Bronchial epithelial cell (primary cell): ENCODE measurements at regions not wholly inside any gene's neighbourhood (a gene's known extent, or its start where the extent isn't known, plus 50 kb on each side); places are given as distances from the start of the nearest gene placed in this dataset.
"Not testable (repeated sequence)": the region's sequence is repeated elsewhere in the genome, so short reads cannot be mapped to it uniquely, and the experiment has no call there.

Experiments
- DNase-seq: peaks from one replicate; pipeline ENCODE4 v3.0.0-alpha.2; 2010; ENCODE audit warnings: low read depth
- FAIRE-seq: peaks from 2 replicates; lab custom pipeline; 2011; peaks lifted over from hg19 to GRCh38; lab: Jason Lieb, UNC
- H3K27me3 ChIP-seq: 2 replicates; pipeline ENCODE4 v1.5.1; 2011; ENCODE audit warnings: low read length; ENCODE audit not compliant: control insufficient read depth, insufficient read depth
- H3K36me3 ChIP-seq: 2 replicates; pipeline ENCODE4 v1.5.1; 2011; ENCODE audit warnings: low read length; ENCODE audit not compliant: control insufficient read depth, insufficient read depth
- H3K4me3 ChIP-seq: 2 replicates; pipeline ENCODE4 v1.5.1; 2011; ENCODE audit warnings: mild to moderate bottlenecking, low read depth, low read length, control low read depth
- TF ChIP-seq, protein P1 (sequence below): IDR thresholded peaks from 2 replicates; pipeline ENCODE4 v1.5.1; 2011; ENCODE audit warnings: mild to moderate bottlenecking, moderate library complexity, low read length, control low read depth, inconsistent platforms; ENCODE audit not compliant: insufficient read depth, severe bottlenecking

DNA sequence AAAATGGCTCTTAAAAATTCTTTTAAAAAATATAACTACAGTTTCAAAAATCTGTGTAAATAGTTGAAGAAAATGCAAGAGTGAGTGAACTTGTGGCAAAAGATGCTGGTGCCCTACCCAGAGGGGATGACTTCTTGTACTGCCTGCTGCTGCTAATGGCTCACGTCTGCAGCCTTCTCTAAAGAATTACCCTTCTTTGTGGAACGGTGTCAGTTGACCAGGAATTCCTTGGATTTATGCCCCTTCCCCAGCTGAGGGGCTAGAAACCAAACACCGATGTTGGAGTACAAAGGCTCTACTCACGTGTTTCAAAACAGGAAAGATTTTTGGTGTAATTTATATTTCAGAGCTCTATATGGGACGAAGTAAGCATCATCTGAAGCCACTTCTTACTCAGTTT, 1582.8 kb downstream of the OLFM4 start:
- Histone ChIP-seq H3K27me3 (no peaks in the 10 kb centered on the region), H3K4me3 (no peak overlapping the region), H3K36me3 (no peaks in the 10 kb centered on the region)
- no peak for FAIRE-seq
- DNase-seq: no peak
- TF ChIP-seq, protein P1, sequence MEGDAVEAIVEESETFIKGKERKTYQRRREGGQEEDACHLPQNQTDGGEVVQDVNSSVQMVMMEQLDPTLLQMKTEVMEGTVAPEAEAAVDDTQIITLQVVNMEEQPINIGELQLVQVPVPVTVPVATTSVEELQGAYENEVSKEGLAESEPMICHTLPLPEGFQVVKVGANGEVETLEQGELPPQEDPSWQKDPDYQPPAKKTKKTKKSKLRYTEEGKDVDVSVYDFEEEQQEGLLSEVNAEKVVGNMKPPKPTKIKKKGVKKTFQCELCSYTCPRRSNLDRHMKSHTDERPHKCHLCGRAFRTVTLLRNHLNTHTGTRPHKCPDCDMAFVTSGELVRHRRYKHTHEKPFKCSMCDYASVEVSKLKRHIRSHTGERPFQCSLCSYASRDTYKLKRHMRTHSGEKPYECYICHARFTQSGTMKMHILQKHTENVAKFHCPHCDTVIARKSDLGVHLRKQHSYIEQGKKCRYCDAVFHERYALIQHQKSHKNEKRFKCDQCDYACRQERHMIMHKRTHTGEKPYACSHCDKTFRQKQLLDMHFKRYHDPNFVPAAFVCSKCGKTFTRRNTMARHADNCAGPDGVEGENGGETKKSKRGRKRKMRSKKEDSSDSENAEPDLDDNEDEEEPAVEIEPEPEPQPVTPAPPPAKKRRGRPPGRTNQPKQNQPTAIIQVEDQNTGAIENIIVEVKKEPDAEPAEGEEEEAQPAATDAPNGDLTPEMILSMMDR: no peak

DNA sequence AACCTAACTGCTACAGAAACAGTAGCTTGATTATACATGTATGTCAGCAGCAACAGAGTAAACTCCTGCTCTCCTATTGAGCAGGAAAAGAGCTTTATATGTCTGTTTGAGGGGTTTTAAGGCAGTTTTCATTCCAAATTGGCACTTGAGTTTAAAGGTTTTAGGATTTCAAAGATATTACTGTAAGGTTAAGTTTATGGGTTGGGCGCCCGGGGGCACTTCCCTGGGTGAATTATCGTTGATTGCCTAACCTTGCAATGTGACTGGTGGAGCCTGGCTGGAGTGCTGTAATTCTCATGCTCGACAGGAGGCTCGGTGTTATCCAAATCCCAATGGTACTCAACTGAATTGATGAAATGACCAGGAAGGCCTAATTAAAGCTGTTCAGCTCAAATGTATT, 1586.1 kb downstream of the OLFM4 start:
- Histone ChIP-seq H3K27me3 (no peaks in the 10 kb centered on the region), H3K36me3 (no peaks in the 10 kb centered on the region), H3K4me3 (no peak overlapping the region)
- FAIRE-seq: no peak
- DNase-seq: no peak
- TF ChIP-seq, protein P1: no peak

DNA sequence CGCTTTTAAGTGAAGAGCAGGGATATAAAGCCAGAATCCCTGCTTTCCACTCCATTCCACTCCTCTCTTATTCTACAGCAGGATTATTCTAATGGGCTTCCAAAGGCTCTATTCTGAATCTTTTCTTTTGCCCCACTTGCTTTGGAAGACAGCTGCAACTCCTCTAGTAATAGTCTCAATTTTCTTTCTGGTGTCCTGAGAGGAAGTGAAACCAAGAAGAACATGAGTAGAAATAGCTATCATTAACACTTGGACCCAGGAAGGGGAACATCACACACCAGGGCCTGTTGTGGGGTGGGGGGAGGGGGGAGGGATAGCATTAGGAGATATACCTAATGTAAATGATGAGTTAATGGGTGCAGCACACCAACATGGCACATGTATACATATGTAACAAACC, 1597.9 kb downstream of the OLFM4 start:
- not testable (repeated sequence) for H3K36me3 ChIP-seq, FAIRE-seq, H3K27me3 ChIP-seq, DNase-seq, H3K4me3 ChIP-seq

DNA sequence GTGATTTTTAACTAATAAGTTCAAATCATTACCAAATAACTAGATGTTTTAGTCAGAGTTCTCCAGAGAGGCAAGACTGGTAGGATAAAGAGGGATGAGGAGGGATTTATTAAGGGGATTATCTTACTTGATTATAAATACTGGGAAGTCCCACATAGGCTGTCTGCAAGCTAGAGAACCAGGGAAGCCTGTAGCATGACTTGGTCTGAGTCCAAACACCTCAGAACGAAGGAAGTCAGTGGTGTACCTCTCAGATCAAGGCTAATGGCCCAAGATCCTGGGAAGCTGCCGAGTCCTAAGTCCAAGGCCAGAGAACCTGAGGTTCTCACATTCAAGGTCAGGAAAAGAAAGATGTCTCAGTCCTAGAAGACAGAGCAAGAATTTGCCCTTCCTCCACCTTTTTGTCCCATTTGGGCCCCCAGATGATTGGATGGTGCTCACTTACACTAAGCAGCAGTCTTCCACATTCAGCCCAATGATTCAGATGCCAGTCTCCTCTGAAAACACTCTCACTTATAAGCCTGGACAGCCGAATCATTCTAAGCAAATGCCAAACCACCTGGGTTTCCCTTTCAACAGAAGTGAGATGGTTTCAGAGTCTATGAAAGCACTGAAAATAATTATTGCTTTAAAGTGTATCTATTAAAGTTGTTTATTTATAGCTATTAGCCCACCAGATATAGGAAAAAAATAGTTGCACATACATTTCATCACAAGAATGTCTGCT, 1599.2 kb downstream of the OLFM4 start:
- no peak for FAIRE-seq

DNA sequence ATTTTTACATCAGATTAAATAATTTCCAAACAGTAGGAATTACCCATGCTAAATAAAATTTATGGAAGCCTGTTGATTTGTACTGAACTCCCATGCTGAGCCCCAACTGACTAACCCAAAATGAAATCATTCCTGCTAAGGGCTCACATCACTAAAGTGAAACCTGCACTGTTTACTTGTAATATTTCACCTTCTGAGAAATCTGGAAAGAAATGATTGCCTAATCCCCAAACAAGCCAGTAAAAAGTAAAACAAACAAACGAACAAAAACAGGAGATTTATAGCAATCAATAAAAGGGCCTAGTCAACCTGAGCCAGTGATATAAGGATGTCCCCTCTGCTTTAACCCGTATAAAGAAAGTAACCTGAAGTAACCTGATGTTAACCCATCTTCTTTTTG, 1599.8 kb downstream of the OLFM4 start:
- Histone ChIP-seq H3K27me3 (no peaks in the 10 kb centered on the region), H3K4me3 (no peak overlapping the region), H3K36me3 (no peaks in the 10 kb centered on the region)
- FAIRE-seq (no peak), DNase-seq (no peak)
- TF ChIP-seq, protein P1: no peak

More for the DNA sequence above, 1599.2 kb downstream of the OLFM4 start:
- TF ChIP-seq, protein P1: no peak
- DNase-seq: no peak
- no peak overlapping the region for H3K4me3 ChIP-seq
- H3K36me3 ChIP-seq: no peaks in the 10 kb centered on the region
- H3K27me3 ChIP-seq: no peaks in the 10 kb centered on the region

DNA sequence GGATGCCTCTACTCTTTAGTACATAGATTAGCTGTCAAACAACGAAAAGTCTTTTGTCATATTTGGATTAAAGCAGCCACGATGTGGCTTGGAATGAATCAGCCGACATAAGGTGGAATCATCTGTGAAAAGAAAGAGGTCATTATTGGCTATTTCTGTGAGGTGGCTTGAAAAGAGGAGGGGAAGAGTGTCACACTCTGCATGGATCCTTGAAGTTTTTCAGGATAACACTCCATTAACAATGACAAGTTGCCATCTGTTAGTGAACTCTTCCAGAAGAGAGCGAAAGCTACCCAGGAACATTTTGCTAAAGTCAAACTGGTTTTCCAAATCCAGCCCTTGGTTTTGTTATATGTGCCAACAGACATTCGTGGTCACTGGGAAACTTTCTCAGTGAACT, 1604.8 kb downstream of the OLFM4 start:
- no peaks in the 10 kb centered on the region for H3K36me3 ChIP-seq
- no peaks in the 10 kb centered on the region for H3K27me3 ChIP-seq
- no peak for DNase-seq
- TF ChIP-seq, protein P1: no peak
- no peak for FAIRE-seq
- no peak overlapping the region for H3K4me3 ChIP-seq
